Adrenal gland (tissue), 5 donors: ENCODE measurements at regions not wholly inside any gene's neighbourhood (a gene's known extent, or its start where the extent isn't known, plus 50 kb on each side); places are given as distances from the start of the nearest gene placed in this dataset.

ENCODE experiments used
- POLR2A ChIP-seq, 2 donors: fragments of 450-650 bp; IDR thresholded peaks; one replicate each; pipeline ENCODE4 v1.6.1; 2017; ENCODE audit warnings: antibody characterized with exemption in 2 of 2, mild to moderate bottlenecking in 2 of 2, moderate library complexity in 1 of 2
- TF ChIP-seq, protein P1 (sequence below), 6 experiments: fragments of 450-650 bp in 4 of 6; fragments of 200-600 bp in 2 of 6; sonication (generic) in 1 of 6; IDR thresholded peaks; 1 replicate in 5 of 6; 2 replicates in 1 of 6; pipeline versions ENCODE4 v1.5.1 to v1.8.0; 2016 to 2021; ENCODE audit warnings: antibody characterized with exemption in 6 of 6, mild to moderate bottlenecking in 2 of 6, moderate library complexity in 1 of 6
- donor health status: DM: no; HTN: no; CAD: no.

DNA sequence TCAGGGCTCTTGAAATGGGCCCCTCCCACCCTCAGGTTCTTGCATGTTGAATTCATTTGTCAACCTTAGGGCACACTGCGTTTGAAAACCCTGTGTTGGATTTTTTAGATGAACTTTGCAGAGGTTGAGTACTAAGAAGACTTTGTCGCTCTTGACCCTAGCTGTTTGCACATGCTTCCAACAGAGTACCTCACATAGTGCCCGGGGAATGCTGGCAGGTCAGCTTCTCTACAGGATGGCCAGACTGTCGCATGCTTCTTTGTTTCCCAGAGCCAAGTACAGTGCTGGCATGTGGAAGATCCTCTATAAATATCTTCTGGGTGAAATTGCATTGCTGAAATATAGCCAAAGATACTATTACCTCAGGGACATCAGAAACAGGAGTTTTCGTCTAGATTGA, 59.9 kb downstream of the FAT3 start:
- TF ChIP-seq, protein P1, sequence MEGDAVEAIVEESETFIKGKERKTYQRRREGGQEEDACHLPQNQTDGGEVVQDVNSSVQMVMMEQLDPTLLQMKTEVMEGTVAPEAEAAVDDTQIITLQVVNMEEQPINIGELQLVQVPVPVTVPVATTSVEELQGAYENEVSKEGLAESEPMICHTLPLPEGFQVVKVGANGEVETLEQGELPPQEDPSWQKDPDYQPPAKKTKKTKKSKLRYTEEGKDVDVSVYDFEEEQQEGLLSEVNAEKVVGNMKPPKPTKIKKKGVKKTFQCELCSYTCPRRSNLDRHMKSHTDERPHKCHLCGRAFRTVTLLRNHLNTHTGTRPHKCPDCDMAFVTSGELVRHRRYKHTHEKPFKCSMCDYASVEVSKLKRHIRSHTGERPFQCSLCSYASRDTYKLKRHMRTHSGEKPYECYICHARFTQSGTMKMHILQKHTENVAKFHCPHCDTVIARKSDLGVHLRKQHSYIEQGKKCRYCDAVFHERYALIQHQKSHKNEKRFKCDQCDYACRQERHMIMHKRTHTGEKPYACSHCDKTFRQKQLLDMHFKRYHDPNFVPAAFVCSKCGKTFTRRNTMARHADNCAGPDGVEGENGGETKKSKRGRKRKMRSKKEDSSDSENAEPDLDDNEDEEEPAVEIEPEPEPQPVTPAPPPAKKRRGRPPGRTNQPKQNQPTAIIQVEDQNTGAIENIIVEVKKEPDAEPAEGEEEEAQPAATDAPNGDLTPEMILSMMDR (IDR thresholded peaks at IDR 0.05): no peak
- no peak for TF ChIP-seq POLR2A (IDR thresholded peaks at IDR 0.05)
